ENCODE measurements at regions not wholly inside any gene's neighbourhood (a gene's known extent, or its start where the extent isn't known, plus 50 kb on each side); places are given as distances from the start of the nearest gene placed in this dataset.

DNA sequence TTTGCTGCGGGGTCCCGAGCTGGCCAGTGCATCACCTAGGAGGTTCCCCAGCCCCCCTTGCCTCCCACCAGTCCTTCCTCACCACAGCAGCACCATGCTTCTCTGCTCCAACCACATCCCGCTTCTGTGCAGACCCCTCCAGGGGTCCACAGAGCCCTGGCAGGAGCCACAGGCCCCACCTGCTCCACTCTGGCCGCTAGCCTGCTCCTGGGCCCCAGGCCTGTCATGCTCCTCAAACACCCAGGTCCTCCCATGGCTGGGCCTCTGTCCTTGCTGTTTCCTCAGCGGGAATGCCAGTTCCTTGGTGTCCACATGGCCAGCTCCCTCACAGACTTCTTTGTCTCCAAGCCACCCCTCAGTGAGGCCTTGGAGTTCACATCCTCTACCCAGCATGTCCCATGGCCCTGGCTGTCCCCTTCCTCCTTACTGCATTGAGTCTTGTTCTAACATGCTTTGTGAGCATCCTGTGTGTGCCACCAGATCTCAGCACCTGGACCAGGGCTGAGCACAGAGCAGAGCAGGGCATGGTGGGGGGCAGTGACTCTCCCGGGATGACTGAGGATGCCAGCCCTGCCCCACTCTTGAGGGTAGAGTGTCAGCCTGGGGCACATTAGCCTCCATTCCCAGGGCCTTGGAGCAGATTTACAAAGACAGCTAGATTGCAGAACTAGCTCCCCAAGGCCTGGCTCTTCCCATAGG is 201.0 kb upstream of the HS6ST1 start:
- no peaks in the 10 kb centered on the region for H3K36me3 ChIP-seq
- no peak for ATAC-seq

DNA sequence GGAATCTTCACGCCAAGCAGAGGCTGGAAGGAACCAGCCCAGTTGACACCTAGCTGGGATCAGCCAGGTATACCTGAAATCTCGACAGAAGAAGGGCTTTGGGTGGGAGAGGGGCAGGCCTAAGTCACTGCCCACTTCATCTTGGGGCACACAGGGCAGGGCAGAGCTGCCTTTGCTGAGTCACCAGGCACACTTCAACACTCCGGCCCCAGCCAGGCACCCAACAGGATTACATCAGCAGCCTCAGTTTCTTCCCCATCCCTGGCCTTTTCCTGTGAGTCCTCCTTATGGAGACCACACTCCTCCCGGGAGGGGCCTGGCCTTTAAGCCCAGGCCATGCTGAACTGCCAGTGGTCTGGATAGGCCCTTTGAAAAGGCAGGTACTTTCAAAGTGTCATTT is 201.7 kb upstream of the HS6ST1 start:
- intact Hi-C loops (cut with DNase I), result no loop called here
- Histone ChIP-seq H3K27me3 (no peaks in the 10 kb centered on the region), H3K36me3 (no peaks in the 10 kb centered on the region), H3K9me3 (no peaks in the 10 kb centered on the region), H3K4me3 (no peak overlapping the region), H3K4me1 (peaks cover 0 to 13% of the 10 kb centered on the region in 2 donors), H3K27ac (no peak overlapping the region)
- DNase-seq (no peak), ATAC-seq (peak; percentile 32)
- no peak for TF ChIP-seq CTCF (IDR thresholded peaks at IDR 0.05)

More for the DNA sequence above, 201.0 kb upstream of the HS6ST1 start:
- Histone ChIP-seq H3K4me3 (no peak overlapping the region), H3K4me1 (peaks cover 0 to 13% of the 10 kb centered on the region in 2 donors), H3K27ac (no peak overlapping the region), H3K9me3 (no peaks in the 10 kb centered on the region), H3K27me3 (no peaks in the 10 kb centered on the region)
- no peak for DNase-seq
- TF ChIP-seq CTCF (IDR thresholded peaks at IDR 0.05), result no peak
- intact Hi-C loops (cut with DNase I), result no loop called here

- Histone ChIP-seq H3K36me3 (no peaks in the 10 kb centered on the region), H3K27me3 (no peaks in the 10 kb centered on the region), H3K9me3 (no peaks in the 10 kb centered on the region), H3K4me1 (peaks cover 0 to 13% of the 10 kb centered on the region in 2 donors), H3K4me3 (no peak overlapping the region), H3K27ac (no peak overlapping the region)
- intact Hi-C loops (cut with DNase I), result no loop called here
- TF ChIP-seq CTCF (IDR thresholded peaks at IDR 0.05), result no peak
- ATAC-seq (no peak), DNase-seq (no peak)
Observed at GRCh38 chr2:128520791-128521190, 202.1 kb upstream of the HS6ST1 start.

- DNase-seq (no peak), ATAC-seq (no peak)
- no peak for TF ChIP-seq CTCF (IDR thresholded peaks at IDR 0.05)
- Histone ChIP-seq H3K4me1 (peaks cover 0 to 13% of the 10 kb centered on the region in 2 donors), H3K36me3 (no peaks in the 10 kb centered on the region), H3K4me3 (no peak overlapping the region), H3K27me3 (no peaks in the 10 kb centered on the region), H3K27ac (no peak overlapping the region), H3K9me3 (no peaks in the 10 kb centered on the region)
- intact Hi-C loops (cut with DNase I), result no loop called here
Observed at GRCh38 chr2:128521482-128521881, 202.8 kb upstream of the HS6ST1 start.

DNA sequence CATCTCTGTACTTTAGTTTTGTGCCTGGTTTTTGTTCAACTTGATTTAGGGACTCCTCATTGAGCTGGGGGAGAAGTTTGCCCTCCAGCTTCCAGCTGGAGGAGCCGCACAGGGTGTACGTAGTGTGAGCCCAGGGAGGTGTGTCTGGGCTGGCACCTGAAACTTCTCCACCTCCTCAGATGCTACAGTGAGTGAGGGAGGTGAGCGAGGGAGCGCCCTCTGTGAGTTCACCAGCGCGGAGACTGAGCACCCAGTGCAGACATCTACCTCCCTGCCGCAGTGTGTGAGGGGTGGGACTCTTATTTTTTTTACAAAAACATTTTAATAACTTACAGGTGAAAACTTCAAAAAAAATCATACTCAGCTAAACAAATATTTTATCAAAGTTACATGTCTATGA is 204.2 kb upstream of the HS6ST1 start:
- intact Hi-C loops (cut with DNase I), result no loop called here
- no peaks in the 10 kb centered on the region for H3K36me3 ChIP-seq
- no peak overlapping the region for H3K27ac ChIP-seq
- no peak overlapping the region for H3K4me3 ChIP-seq
- no peak for DNase-seq
- no peak for TF ChIP-seq CTCF (IDR thresholded peaks at IDR 0.05)
- H3K27me3 ChIP-seq, result no peaks in the 10 kb centered on the region
- peaks cover 0 to 13% of the 10 kb centered on the region in 2 donors for H3K4me1 ChIP-seq
- no peaks in the 10 kb centered on the region for H3K9me3 ChIP-seq
- no peak for ATAC-seq
